ENCODE measurements at regions not wholly inside any gene's neighbourhood (a gene's known extent, or its start where the extent isn't known, plus 50 kb on each side); places are given as distances from the start of the nearest gene placed in this dataset.

GRCh38 chr10:78280604-78281003 lies 246.9 kb downstream of the RPS24 start:
- TF ChIP-seq CTCF (conservative IDR thresholded peaks at IDR 0.05; ENCODE audit: low read depth, low read length) (no peak), EZH2 (IDR thresholded peaks at IDR 0.05; ENCODE audit: borderline replicate concordance, low read depth, low read length, poor library complexity, severe bottlenecking) (no peak)
